Loucy (cell line): ENCODE measurements at regions not wholly inside any gene's neighbourhood (a gene's known extent, or its start where the extent isn't known, plus 50 kb on each side); places are given as distances from the start of the nearest gene placed in this dataset.

Experiments used
- EZH2phosphoT487 ChIP-seq: fragments of 200-600 bp; IDR thresholded peaks from 2 replicates; pipeline ENCODE4 v1.6.1; 2018; ENCODE audit warnings: antibody characterized with exemption, mild to moderate bottlenecking, moderate library complexity, borderline replicate concordance
- TF ChIP-seq, protein P1 (sequence below): fragments of 200-600 bp; sonication (generic); conservative IDR thresholded peaks from 2 replicates; pipeline ENCODE4 v1.5.1; 2014; ENCODE audit warnings: mild to moderate bottlenecking, antibody characterized with exemption, low read length

DNA sequence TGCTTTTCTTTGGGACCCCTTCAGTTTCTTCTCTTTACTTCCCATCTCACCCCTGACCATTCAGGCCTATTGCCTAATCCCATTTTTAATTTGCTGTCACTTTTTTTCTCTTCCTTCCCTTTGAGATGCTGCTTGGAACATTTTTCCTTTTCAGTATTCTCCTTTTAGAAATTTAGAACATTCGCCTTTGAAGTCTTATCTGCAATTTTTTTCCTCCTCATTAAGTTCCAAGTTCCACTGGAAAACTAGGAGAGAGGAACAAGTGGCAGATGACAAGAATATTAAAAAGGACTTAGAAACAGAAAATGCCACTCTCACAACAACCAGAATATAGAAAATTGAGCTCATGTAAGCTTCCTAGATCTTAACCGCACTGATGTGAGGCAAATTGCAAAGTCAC lies 126.6 kb downstream of the PSMG1 start:
- TF ChIP-seq, protein P1, sequence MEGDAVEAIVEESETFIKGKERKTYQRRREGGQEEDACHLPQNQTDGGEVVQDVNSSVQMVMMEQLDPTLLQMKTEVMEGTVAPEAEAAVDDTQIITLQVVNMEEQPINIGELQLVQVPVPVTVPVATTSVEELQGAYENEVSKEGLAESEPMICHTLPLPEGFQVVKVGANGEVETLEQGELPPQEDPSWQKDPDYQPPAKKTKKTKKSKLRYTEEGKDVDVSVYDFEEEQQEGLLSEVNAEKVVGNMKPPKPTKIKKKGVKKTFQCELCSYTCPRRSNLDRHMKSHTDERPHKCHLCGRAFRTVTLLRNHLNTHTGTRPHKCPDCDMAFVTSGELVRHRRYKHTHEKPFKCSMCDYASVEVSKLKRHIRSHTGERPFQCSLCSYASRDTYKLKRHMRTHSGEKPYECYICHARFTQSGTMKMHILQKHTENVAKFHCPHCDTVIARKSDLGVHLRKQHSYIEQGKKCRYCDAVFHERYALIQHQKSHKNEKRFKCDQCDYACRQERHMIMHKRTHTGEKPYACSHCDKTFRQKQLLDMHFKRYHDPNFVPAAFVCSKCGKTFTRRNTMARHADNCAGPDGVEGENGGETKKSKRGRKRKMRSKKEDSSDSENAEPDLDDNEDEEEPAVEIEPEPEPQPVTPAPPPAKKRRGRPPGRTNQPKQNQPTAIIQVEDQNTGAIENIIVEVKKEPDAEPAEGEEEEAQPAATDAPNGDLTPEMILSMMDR = no peak
- no peak for TF ChIP-seq EZH2phosphoT487
